ENCODE measurements at regions not wholly inside any gene's neighbourhood (a gene's known extent, or its start where the extent isn't known, plus 50 kb on each side); places are given as distances from the start of the nearest gene placed in this dataset.
"Not testable (repeated sequence)": the region's sequence is repeated elsewhere in the genome, so short reads cannot be mapped to it uniquely, and the experiment has no call there.

- no peak for DNase-seq
Observed at GRCh38 chr3:35383719-35384555, 255.4 kb upstream of the ARPP21 start.

GRCh38 chr3:35385271-35385670 is 254.1 kb upstream of the ARPP21 start:
- DNase-seq: no peak

- DNase-seq: no peak
Observed at GRCh38 chr3:35389907-35390306, 249.4 kb upstream of the ARPP21 start.

GRCh38 chr3:35392187-35392586 is 247.1 kb upstream of the ARPP21 start:
- no peak for DNase-seq

GRCh38 chr3:35393901-35394799 is 245.2 kb upstream of the ARPP21 start:
- no peak for DNase-seq

- DNase-seq: no peak
Observed at GRCh38 chr3:35394905-35395304, 244.4 kb upstream of the ARPP21 start.

- DNase-seq: no peak
Observed at GRCh38 chr3:35401671-35402070, 237.7 kb upstream of the ARPP21 start.

GRCh38 chr3:35404571-35404970 is 234.8 kb upstream of the ARPP21 start:
- DNase-seq: no peak

- no peak for DNase-seq
Observed at GRCh38 chr3:35408882-35409281, 230.4 kb upstream of the ARPP21 start.

- no peak for DNase-seq
Observed at GRCh38 chr3:35409991-35410390, 229.3 kb upstream of the ARPP21 start.

- DNase-seq: no peak
Observed at GRCh38 chr3:35413483-35413882, 225.8 kb upstream of the ARPP21 start.

GRCh38 chr3:35417080-35417479 is 222.2 kb upstream of the ARPP21 start:
- no peak for DNase-seq

- no peak for DNase-seq
Observed at GRCh38 chr3:35422101-35422500, 217.2 kb upstream of the ARPP21 start.

- no peak for DNase-seq
Observed at GRCh38 chr3:35422836-35423601, 216.3 kb upstream of the ARPP21 start.

- DNase-seq: no peak
Observed at GRCh38 chr3:35426366-35426958, 212.9 kb upstream of the ARPP21 start.

GRCh38 chr3:35437381-35437780 is 201.9 kb upstream of the ARPP21 start:
- no peak for DNase-seq

GRCh38 chr3:35438101-35438500 is 201.2 kb upstream of the ARPP21 start:
- no peak for DNase-seq

- DNase-seq: no peak
Observed at GRCh38 chr3:35439663-35440062, 199.7 kb upstream of the ARPP21 start.

GRCh38 chr3:35440826-35441225 is 198.5 kb upstream of the ARPP21 start:
- no peak for DNase-seq

GRCh38 chr3:35446896-35447295 is 192.4 kb upstream of the ARPP21 start:
- no peak for DNase-seq

GRCh38 chr3:35448121-35448520 is 191.2 kb upstream of the ARPP21 start:
- DNase-seq: no peak

GRCh38 chr3:35448681-35449080 is 190.6 kb upstream of the ARPP21 start:
- no peak for DNase-seq

GRCh38 chr3:35454819-35455218 is 184.5 kb upstream of the ARPP21 start:
- not testable (repeated sequence) for DNase-seq

Data from stimulated activated CD4-positive, alpha-beta T cell treated with anti-CD3 and anti-CD28 coated beads, Interleukin-15, amount 100 ng/mL, for 24 hours (primary cell).